ENCODE measurements at regions not wholly inside any gene's neighbourhood (a gene's known extent, or its start where the extent isn't known, plus 50 kb on each side); places are given as distances from the start of the nearest gene placed in this dataset.

- in situ Hi-C loops (cut with HindIII; ENCODE audit: low pct_unique_long_range_greater_than_20kb, low sequenced_read_pairs) = no loop called here
- no peak for DNase-seq (ENCODE audit: low read depth)
These were observed 371.6 kb downstream of the HRH4 start for GRCh38 chr18:24831871-24832665.

GRCh38 chr18:24835751-24836150 lies 375.3 kb downstream of the HRH4 start:
- no peak for DNase-seq (ENCODE audit: low read depth)
- in situ Hi-C loops (cut with HindIII; ENCODE audit: low pct_unique_long_range_greater_than_20kb, low sequenced_read_pairs) = no loop called here

GRCh38 chr18:24837066-24837465 lies 376.6 kb downstream of the HRH4 start:
- no peak for DNase-seq (ENCODE audit: low read depth)
- in situ Hi-C loops (cut with HindIII; ENCODE audit: low pct_unique_long_range_greater_than_20kb, low sequenced_read_pairs) = no loop called here

GRCh38 chr18:24840051-24840450 lies 379.6 kb downstream of the HRH4 start:
- no peak for DNase-seq (ENCODE audit: low read depth)
- in situ Hi-C loops (cut with HindIII; ENCODE audit: low pct_unique_long_range_greater_than_20kb, low sequenced_read_pairs) = no loop called here

GRCh38 chr18:24840640-24841039 lies 380.2 kb downstream of the HRH4 start:
- in situ Hi-C loops (cut with HindIII; ENCODE audit: low pct_unique_long_range_greater_than_20kb, low sequenced_read_pairs) = no loop called here
- no peak for DNase-seq (ENCODE audit: low read depth)

GRCh38 chr18:24841536-24841935 lies 381.1 kb downstream of the HRH4 start:
- in situ Hi-C loops (cut with HindIII; ENCODE audit: low pct_unique_long_range_greater_than_20kb, low sequenced_read_pairs) = no loop called here
- DNase-seq (ENCODE audit: low read depth) = no peak

- in situ Hi-C loops (cut with HindIII; ENCODE audit: low pct_unique_long_range_greater_than_20kb, low sequenced_read_pairs) = no loop called here
- no peak for DNase-seq (ENCODE audit: low read depth)
These were observed 382.7 kb downstream of the HRH4 start for GRCh38 chr18:24843123-24843522.

GRCh38 chr18:24846138-24846537 lies 385.7 kb downstream of the HRH4 start:
- no peak for DNase-seq (ENCODE audit: low read depth)
- in situ Hi-C loops (cut with HindIII; ENCODE audit: low pct_unique_long_range_greater_than_20kb, low sequenced_read_pairs) = no loop called here

- in situ Hi-C loops (cut with HindIII; ENCODE audit: low pct_unique_long_range_greater_than_20kb, low sequenced_read_pairs) = no loop called here
These were observed 390.1 kb downstream of the HRH4 start for GRCh38 chr18:24850532-24850931.

GRCh38 chr18:24853076-24853475 lies 392.6 kb downstream of the HRH4 start:
- in situ Hi-C loops (cut with HindIII; ENCODE audit: low pct_unique_long_range_greater_than_20kb, low sequenced_read_pairs) = no loop called here
- no peak for DNase-seq (ENCODE audit: low read depth)

More at GRCh38 chr18:24850532-24850931, 390.1 kb downstream of the HRH4 start:
- no peak for DNase-seq (ENCODE audit: low read depth)

GRCh38 chr18:24860978-24861680 lies 400.7 kb downstream of the HRH4 start:
- no peak for DNase-seq (ENCODE audit: low read depth)
- in situ Hi-C loops (cut with HindIII; ENCODE audit: low pct_unique_long_range_greater_than_20kb, low sequenced_read_pairs) = no loop called here

- in situ Hi-C loops (cut with HindIII; ENCODE audit: low pct_unique_long_range_greater_than_20kb, low sequenced_read_pairs) = no loop called here
- DNase-seq (ENCODE audit: low read depth) = no peak
These were observed 401.9 kb downstream of the HRH4 start for GRCh38 chr18:24862201-24862816.

GRCh38 chr18:24868311-24868710 lies 407.9 kb downstream of the HRH4 start:
- DNase-seq (ENCODE audit: low read depth) = no peak
- in situ Hi-C loops (cut with HindIII; ENCODE audit: low pct_unique_long_range_greater_than_20kb, low sequenced_read_pairs) = no loop called here

GRCh38 chr18:24868760-24869237 lies 408.4 kb downstream of the HRH4 start:
- DNase-seq (ENCODE audit: low read depth) = no peak
- in situ Hi-C loops (cut with HindIII; ENCODE audit: low pct_unique_long_range_greater_than_20kb, low sequenced_read_pairs) = no loop called here

GRCh38 chr18:24869285-24869684 lies 408.8 kb downstream of the HRH4 start:
- DNase-seq (ENCODE audit: low read depth) = no peak
- in situ Hi-C loops (cut with HindIII; ENCODE audit: low pct_unique_long_range_greater_than_20kb, low sequenced_read_pairs) = no loop called here

GRCh38 chr18:24875286-24875685 lies 414.8 kb downstream of the HRH4 start:
- no peak for DNase-seq (ENCODE audit: low read depth)
- in situ Hi-C loops (cut with HindIII; ENCODE audit: low pct_unique_long_range_greater_than_20kb, low sequenced_read_pairs) = no loop called here

GRCh38 chr18:24875777-24876176 lies 415.3 kb downstream of the HRH4 start:
- in situ Hi-C loops (cut with HindIII; ENCODE audit: low pct_unique_long_range_greater_than_20kb, low sequenced_read_pairs) = no loop called here
- no peak for DNase-seq (ENCODE audit: low read depth)

GRCh38 chr18:24876266-24876665 lies 415.8 kb downstream of the HRH4 start:
- in situ Hi-C loops (cut with HindIII; ENCODE audit: low pct_unique_long_range_greater_than_20kb, low sequenced_read_pairs) = no loop called here
- no peak for DNase-seq (ENCODE audit: low read depth)

GRCh38 chr18:24877066-24877465 lies 416.6 kb downstream of the HRH4 start:
- in situ Hi-C loops (cut with HindIII; ENCODE audit: low pct_unique_long_range_greater_than_20kb, low sequenced_read_pairs) = no loop called here
- no peak for DNase-seq (ENCODE audit: low read depth)
